Glomerular visceral epithelial cell (primary cell): ENCODE measurements at regions not wholly inside any gene's neighbourhood (a gene's known extent, or its start where the extent isn't known, plus 50 kb on each side); places are given as distances from the start of the nearest gene placed in this dataset.
"Not testable (repeated sequence)": the region's sequence is repeated elsewhere in the genome, so short reads cannot be mapped to it uniquely, and the experiment has no call there.

Experiments used
- DNase-seq: peaks from one replicate; pipeline ENCODE4 v3.0.0-alpha.2; 2016; ENCODE audit errors: extremely low spot score

- no peak for DNase-seq
These were observed 190.8 kb downstream of the MATN1 start for GRCh38 chr1:30532621-30533020.

GRCh38 chr1:30527511-30528140 lies 195.8 kb downstream of the MATN1 start:
- DNase-seq = no peak

- no peak for DNase-seq
These were observed 196.6 kb downstream of the MATN1 start for GRCh38 chr1:30526652-30527345.

GRCh38 chr1:30525971-30526651 lies 197.3 kb downstream of the MATN1 start:
- DNase-seq = peak; percentile 92

GRCh38 chr1:30525631-30525970 lies 197.8 kb downstream of the MATN1 start:
- DNase-seq = no peak

- DNase-seq = no peak
These were observed 198.4 kb downstream of the MATN1 start for GRCh38 chr1:30524840-30525617.

- DNase-seq = not testable (repeated sequence)
These were observed 199.3 kb downstream of the MATN1 start for GRCh38 chr1:30524025-30524555.

- peak; percentile 92 for DNase-seq
These were observed 200.0 kb downstream of the MATN1 start for GRCh38 chr1:30523055-30524020.

GRCh38 chr1:30522031-30523004 lies 201.1 kb downstream of the MATN1 start:
- DNase-seq = peak; percentile 43

GRCh38 chr1:30521261-30521865 lies 202.0 kb downstream of the MATN1 start:
- DNase-seq = no peak

- no peak for DNase-seq
These were observed 202.9 kb downstream of the MATN1 start for GRCh38 chr1:30520476-30520875.

GRCh38 chr1:30519201-30519763 lies 204.1 kb downstream of the MATN1 start:
- DNase-seq = no peak

- no peak for DNase-seq
These were observed 204.7 kb downstream of the MATN1 start for GRCh38 chr1:30518696-30519095.

GRCh38 chr1:30518186-30518585 lies 205.2 kb downstream of the MATN1 start:
- DNase-seq = no peak

GRCh38 chr1:30517666-30518065 lies 205.7 kb downstream of the MATN1 start:
- not testable (repeated sequence) for DNase-seq

- DNase-seq = not testable (repeated sequence)
These were observed 206.1 kb downstream of the MATN1 start for GRCh38 chr1:30517241-30517640.

- DNase-seq = no peak
These were observed 206.9 kb downstream of the MATN1 start for GRCh38 chr1:30516485-30516858.

- DNase-seq = no peak
These were observed 207.5 kb downstream of the MATN1 start for GRCh38 chr1:30515755-30516484.
